ENCODE measurements at regions not wholly inside any gene's neighbourhood (a gene's known extent, or its start where the extent isn't known, plus 50 kb on each side); places are given as distances from the start of the nearest gene placed in this dataset.
"Not testable (repeated sequence)": the region's sequence is repeated elsewhere in the genome, so short reads cannot be mapped to it uniquely, and the experiment has no call there.

DNA sequence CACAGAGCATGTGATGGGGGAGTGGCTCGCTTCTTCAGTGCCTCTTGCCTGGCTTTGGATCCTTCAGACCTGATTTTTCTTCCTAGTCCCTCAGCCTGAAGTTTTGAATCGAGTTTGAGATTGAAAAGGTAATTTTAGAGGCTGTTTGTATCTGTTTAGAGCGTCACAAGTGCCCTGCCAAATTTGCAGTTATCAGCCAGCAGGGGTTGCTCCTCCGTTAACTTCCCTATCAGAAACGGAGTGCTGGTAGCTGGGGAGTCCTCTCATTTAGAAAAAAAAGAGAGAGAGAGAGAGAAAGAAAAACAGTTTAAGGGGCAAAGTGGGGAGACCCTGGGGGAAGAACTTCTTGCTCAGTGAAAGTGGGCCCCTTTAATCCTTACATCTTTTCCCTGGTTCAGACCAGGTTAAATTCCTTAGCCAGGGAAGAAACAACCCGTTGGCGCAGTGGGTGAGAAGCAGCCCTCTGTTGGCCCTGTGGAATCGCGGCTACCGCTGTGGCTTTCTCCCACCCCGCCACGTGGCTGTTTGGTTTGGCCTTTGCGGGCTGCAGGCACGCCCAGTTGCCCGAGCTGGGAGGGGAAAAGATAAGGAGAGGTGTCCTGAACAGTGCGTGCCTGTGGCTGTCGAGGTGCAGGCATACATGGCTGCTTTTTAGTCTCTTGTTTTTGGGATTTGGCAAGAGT is 576.7 kb upstream of the ACO1 start:
- no peak for DNase-seq (ENCODE audit: low read depth in 4 of 4, low spot score in 3 of 4)

DNA sequence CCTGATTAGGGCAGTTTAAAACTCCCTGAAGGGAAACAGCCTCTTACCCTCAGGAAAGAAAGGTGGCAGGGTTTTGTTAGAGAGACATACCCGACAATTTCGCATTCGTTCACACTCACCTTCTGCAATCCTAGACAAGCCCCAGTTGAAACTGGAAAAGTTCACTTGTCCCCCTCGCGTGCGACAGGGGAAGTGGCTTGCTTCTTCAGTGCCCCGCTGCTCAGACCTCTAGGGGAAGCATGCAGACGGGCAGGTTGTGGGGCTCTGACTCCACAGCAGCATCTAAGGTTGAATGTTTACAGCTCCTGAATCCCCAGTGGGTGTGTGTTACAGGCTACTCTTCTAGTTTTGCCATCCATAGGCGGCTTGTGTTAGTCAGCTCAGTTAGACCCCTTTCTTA is 575.7 kb upstream of the ACO1 start:
- no peak for DNase-seq (ENCODE audit: low read depth in 4 of 4, low spot score in 3 of 4)

DNA sequence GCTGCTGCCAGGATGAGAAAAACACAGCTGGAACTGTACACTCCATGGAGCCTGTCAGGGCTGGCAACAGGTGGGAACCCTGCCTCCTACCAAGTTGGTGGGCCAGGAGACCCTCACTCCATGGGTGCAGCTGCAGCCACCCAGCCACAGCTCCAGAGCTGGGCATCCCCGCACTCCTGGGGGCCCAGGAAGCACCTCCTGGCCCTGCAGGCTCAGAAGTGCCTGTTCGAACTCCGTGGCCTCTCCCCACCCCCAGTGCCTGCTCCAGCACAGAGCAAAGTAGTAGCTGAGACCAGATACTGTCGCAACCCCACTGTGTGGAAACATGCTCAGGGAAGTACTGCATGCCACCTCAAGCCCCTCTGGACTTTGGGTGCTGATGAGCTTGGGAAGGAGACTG is 564.0 kb upstream of the ACO1 start:
- DNase-seq (ENCODE audit: low read depth in 4 of 4, low spot score in 3 of 4): no peak

DNA sequence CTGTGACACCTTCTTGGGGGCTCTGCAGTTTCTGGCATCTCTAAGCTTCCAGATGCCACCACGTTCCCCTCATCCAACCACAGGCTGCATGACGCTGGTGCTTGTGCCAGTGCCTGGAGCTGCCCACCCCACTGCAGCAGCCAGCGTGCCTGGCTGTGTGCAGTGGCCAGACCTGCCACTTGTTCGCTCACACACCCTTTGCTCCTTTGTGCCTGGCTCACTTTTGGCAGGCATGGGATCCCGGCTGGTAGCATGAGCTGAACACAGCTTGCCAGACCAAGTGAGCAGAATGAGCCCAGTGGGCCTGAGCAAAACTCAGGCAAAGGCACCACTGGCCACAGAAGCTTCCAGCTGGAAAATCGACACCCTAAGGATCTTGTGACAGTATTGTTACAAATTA is 562.9 kb upstream of the ACO1 start:
- no peak for DNase-seq (ENCODE audit: low read depth in 4 of 4, low spot score in 3 of 4)

DNA sequence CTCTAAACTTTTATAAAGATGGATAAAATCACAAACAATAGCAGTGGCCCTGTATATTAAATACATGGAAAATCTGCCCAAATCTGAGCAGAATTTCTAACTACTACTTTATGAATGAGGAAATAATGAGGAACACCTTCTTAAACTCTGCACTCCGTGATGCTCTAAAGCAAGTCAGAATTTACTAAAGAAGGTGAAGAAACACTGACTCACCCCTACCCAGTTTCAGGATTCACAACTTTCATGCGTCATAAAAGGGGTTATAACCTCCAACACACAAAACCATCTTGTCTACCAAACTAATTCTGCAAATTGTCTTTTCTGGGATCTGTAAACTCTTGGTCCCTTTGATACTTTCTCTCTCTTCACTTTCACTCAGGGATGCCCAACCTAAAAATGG is 561.1 kb upstream of the ACO1 start:
- DNase-seq (ENCODE audit: low read depth in 4 of 4, low spot score in 3 of 4): no peak

DNA sequence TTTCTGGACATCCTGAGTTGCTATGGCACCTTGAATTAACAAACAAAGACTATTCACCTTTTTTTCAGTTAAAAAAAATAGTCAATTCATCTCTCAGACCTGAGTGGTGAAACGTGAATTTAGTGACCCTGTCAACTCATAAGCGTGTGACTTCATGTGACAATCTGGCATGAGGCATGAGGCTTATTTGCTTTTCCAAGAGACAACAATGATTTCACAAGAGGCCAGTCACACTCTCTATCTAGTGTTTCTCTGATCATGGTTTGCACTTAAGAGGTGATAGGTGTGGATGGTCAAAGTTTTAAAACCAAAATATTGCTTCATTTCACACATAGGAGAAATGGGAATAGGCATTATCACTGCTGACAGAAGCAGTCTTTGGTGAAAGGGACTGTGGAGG is 559.6 kb upstream of the ACO1 start:
- DNase-seq (ENCODE audit: low read depth in 4 of 4, low spot score in 3 of 4): no peak

DNA sequence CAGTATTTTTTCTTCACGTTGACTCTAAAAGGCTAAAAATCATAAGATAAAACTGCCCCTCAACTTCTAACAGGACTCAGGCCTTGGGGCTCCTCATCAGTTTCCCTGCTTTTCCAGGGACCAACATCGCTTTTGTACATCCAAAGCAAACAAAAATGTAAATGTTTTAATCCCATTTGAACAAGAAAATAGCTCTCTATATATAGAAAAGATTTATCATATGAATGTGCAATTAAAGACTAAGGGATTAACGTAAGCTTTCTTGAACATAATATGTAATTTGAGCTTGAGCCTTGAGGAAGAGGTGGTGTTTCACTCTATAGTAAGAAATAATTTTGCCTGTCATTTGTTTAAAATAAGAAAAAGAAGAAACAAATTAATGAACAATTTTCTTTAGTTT is 547.2 kb upstream of the ACO1 start:
- no peak for DNase-seq (ENCODE audit: low read depth in 4 of 4, low spot score in 3 of 4)

DNA sequence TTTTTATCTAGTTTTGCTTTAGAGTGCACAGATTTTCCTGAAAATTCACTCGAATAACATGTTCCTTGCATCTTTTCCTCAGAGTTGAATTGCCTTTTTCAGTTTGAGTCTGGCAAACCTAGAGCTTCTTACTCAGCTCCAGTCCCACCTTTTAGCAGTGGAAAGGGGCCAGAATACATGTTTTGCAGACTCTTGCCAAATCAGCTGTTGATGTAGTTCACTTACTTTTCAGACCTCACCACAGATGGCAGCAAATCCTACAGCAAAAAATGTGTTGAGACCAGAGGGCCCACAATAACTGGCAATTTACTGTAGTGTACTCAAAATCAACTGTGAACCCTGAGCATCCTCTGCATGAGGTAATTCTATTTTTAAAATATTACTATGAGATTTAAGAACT is 545.2 kb upstream of the ACO1 start:
- DNase-seq (ENCODE audit: low read depth in 4 of 4, low spot score in 3 of 4): peak in 1 of 4 donors; percentile 3

DNA sequence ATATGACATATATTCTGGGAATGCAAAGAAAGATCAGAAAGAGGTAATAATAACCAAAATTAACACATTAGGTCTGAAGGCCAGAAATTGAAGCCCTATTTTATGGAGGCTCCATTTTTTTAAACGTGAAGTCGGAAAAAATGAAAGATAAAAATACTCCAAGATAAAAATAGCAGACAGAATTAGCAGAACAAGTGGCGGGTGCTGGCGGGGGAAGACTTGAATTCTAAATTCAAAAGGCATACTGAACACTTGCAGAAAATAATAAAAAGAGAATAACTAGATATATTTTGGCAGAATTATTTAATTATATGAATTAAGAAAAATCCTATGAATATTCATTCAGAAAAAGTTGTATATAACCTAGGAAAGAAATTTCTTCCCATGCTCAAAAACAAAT is 543.7 kb upstream of the ACO1 start:
- no peak for DNase-seq (ENCODE audit: low read depth in 4 of 4, low spot score in 3 of 4)

DNA sequence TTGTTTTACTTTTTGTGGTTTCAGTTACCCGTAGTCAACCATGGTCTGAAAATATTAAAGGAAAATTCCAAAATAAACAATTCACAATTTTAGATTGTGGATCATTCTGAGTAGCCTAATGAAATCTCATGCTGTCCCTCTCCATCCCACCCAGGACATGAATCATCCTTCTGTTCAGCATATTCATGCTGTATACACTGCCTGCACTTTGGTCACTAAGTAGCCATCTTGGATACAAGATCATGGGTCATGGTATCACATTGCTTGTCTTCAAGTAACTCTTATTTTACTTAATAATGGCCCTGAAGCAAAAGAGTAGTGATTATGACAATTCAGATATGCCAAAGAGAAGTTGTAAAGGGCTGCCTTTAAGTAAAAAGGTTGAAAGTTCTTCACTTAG is 536.5 kb upstream of the ACO1 start:
- no peak for DNase-seq (ENCODE audit: low read depth in 4 of 4, low spot score in 3 of 4)

DNA sequence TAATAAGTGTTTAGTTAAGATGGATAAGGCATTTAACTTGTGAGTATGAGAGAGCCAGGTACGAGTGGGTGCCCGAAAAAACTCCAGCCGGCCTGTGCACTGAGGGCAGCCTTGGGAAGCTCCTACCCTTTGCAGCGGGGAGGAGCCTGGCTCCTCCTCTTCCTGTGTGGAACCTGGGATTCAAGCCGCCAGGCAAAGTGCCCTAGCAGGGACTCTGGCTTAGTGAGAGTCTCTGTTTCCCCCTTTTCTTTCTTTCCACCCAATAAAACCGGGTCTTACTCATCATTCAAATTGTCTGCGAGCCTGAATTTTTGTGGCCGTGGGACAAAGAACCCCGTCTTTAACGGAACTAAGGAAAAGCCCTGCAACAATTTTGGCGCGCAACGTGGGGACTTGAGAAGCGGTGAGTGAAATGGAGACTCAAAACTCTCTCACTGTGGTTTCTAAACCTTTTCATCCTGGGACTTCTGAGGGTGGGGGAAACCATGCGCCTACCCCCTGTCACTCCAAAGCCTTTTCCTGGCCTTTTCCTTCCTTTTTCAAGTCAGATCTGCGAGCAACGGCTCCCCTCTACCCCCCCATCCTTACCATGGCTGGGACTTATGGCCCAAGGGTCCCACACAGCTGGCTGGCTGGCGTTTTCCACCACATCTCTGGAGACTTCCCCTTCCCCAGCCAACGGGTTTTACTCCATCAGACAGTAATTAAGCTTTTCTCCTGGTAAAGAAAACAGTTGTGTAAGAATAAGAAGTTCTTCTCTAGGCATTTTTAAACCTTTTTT is 535.7 kb upstream of the ACO1 start:
- DNase-seq (ENCODE audit: low read depth in 4 of 4, low spot score in 3 of 4): no peak

DNA sequence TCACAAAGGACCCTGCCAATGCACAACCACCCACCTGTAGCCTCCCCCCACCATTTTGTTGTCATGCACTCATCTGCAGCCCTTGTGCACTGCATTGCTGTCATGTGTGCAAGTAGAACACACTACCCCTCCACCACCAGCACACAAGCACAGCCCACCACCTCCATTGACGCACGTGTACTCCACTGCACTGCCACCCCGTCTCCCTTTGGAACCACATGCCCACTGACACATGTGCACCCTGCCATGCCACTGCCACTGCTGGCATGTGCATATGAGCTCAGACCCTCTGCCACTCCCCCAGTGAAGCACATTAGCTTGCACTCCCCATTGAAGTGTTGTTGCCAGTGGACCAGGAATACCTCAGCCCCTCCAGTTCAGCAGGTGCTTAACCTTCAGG is 530.3 kb upstream of the ACO1 start:
- no peak for DNase-seq (ENCODE audit: low read depth in 4 of 4, low spot score in 3 of 4)

DNA sequence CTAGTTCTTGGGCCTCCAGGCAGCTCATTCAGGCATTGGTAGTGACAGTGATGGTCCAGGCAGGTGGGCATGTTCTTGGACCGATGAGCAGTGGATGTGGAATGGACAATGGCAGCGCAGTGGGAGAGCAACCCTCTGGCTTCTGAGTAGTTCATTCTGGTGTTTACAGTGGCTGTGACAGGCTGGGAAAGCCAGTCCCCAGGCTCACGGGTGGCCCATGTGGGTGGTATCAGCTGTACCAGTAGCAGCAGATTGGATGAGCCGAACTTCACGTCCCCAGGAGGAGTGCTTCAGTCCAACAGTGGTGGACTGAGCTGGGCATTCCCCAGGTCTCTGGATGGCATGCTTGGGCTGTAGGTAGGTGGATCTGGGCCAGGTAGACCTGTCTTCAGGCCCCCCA is 515.6 kb upstream of the ACO1 start:
- no peak for DNase-seq (ENCODE audit: low read depth in 4 of 4, low spot score in 3 of 4)

DNA sequence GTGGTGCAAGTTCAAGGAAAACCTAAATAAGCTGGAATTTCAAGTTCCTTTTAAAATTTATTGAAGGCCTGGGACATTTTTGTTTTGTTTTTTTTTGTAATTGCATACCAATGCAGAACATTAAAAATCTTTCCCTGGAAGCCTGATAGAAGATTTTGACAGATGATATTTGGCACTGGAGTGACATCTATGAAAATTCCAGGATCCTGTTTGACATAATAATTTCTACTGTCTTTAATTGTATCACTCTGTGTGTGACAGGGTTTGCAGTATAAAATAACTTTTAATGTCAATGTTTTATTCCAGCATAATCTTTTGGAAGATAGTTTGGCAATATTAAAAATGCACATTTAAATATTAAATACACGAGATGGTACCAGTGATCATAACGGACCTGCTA is 514.2 kb upstream of the ACO1 start:
- DNase-seq (ENCODE audit: low read depth in 4 of 4, low spot score in 3 of 4): no peak

DNA sequence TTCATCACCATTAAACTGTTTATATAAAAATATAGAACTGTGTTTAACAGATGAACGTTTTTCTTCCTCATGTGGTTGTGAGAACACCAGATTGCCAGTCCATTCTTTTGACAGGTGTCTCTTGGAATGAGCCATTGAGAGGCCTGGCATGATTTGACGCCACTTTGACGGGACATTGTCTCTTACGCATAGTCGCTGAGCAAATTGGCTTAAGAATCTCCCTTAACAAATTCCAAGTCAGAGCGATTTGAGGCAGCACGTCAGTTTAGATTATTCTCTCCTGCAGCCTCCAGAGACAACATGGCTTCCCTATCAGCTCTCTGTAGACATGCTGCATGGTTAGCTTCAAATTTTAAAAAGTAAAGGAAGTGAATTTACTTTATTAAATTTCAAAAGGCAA is 510.7 kb upstream of the ACO1 start:
- no peak for DNase-seq (ENCODE audit: low read depth in 4 of 4, low spot score in 3 of 4)

DNA sequence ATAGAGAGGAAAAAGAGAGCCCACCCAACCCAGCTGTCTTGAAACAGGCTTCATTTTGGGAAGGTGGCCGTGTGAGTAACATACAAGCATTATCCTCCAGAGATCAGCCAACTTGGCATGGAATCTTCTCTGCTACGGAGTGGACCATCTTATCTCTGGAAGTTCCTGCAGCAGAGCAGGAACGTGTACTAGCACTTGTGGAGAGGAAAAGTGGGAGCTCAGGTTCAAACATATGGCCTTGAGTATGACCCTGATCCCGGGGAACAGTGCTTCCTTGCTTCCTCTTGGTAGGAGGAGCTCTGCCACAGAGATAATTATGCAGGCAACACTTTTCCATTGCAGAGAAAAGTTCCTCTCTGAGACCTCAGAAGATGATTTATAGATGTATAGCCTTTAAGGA is 490.4 kb upstream of the ACO1 start:
- DNase-seq (ENCODE audit: low read depth in 4 of 4, low spot score in 3 of 4): no peak

DNA sequence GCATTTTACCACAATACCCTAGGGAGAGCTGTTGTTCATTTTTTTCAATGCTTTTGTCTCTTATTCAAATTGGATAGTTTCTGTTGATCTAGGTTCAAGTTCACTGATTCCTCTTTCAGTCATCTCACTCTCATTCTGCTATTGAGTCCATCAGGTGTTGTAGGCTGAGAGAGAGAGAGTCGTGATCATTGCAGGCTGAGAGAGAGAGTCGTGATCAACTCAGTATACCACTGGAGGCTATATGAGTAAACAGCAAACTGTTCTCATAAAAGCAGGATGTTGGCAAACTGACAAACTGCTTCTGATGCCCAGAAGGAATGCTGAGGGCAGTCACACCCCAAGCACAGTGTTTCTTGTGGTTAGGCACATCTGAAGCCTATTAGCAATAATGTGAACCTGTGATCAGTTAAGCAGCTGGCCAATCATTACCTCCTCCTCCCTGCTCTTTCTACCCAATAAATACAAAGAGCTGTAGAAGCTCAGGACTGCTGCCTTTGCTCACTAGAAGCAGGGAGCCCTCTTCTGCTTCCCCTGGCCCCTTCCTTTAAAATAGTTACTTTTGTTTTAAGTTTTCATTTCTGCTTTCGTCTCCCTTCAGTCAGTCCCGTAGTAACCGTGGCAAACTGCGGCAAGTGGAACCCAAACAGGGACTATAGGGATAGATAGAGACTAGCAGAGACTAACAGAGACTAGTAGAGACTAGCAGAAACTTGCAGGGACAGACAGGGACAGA is 476.1 kb upstream of the ACO1 start:
- no peak for DNase-seq (ENCODE audit: low read depth in 4 of 4, low spot score in 3 of 4)

DNA sequence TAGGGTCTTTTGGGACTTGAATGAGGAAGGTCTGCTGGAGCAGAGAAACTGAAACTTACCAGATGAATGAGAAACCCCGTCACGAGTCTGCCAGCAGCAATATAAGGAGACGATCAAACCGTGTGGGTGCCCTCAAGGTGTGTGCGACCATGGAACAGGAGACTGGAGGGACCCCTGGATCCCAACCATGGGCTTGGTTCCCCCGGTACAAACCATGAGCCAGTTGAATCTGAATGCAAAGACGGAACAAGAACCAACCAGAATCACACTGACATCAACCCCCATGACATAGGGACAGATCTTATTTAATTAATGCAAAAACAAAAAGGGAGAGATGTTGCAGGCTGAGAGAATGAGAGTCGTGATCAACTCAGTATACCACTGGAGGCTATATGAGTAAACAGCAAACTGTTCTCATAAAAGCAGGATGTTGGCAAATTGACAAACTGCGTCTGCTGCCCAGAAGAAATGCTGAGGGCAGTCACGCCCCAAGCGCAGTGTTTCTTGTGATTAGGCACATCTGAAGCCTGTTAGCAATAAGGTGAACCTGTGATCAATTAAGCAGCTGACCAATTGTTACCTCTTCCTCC is 475.5 kb upstream of the ACO1 start:
- no peak for DNase-seq (ENCODE audit: low read depth in 4 of 4, low spot score in 3 of 4)

DNA sequence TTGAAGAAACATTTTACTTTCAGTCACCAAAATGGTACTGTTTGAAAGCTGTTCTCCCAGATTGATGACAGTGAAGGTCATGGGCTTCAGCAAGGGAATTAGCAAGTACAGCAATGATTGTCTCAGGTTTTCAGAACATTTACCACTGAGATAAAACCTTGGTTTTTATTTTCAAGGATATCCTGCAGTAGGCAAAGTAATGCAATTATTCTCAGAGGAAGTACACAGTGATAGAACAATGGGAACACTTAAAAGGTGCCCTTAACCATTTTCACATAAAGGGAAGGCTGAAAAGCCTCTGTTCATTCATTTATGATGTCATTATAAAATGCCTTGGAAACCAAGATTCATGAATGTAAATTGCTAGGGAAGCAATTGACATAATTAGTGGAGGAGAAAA is 471.8 kb upstream of the ACO1 start:
- DNase-seq (ENCODE audit: low read depth in 4 of 4, low spot score in 3 of 4): no peak

DNA sequence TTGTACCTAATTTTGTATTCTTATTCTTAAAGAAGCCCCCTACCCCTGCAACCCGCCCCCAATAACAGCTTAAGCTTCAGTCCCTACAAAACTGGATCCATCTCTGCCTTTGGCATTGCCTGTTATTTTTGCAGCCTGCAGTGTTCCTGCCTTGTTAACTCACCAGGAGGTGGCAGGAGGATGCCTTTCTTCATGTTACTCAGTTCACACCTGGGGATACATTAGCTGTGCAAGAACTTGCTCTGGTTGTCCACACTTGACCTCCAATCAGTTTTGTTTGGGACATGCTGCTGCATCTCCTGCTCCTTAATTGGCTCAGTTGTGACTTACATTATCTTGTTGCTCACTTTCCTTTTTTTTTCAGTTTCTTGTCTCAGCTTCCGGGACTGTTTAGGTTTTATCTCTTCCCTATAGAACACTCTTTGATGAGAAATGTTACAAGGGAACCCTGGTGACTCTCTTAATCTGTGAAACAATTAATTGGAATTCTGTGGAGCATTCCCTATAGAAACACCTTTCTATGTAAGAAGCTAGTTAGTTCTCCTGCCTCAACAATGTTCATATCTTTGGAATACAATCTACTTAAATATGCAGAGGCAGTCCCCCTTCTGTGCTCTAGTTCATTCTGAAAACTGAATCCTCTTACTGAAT is 467.7 kb upstream of the ACO1 start:
- no peak for DNase-seq (ENCODE audit: low read depth in 4 of 4, low spot score in 3 of 4)

DNA sequence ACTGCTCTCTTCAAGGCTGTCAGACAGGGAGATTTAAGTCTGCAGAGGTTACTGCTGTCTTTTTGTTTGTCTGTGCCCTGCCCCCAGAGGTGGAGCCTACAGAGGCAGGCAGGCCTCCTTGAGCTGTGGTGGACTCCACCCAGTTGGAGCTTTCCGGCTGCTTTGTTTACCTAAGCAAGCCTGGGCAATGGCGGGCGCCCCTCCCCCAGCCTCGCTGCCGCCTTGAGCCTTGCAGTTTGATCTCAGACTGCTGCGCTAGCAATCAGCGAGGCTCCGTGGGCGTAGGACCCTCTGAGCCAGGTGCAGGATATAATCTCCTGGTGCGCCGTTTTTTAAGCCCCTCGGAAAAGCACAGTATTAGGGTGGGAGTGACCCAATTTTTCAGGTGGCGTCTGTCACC is 446.7 kb upstream of the ACO1 start:
- not testable (repeated sequence) for DNase-seq (ENCODE audit: low read depth in 4 of 4, low spot score in 3 of 4)

All from left renal pelvis (tissue), 4 donors.